ENCODE measurements at regions not wholly inside any gene's neighbourhood (a gene's known extent, or its start where the extent isn't known, plus 50 kb on each side); places are given as distances from the start of the nearest gene placed in this dataset.
A peak's percentile ranks its signal among the peaks of the same experiment; 100 is the strongest.

- H2AK5ac ChIP-seq (ENCODE audit: low read length): no peak overlapping the region
- no peaks in the 10 kb centered on the region for H3K79me1 ChIP-seq (ENCODE audit: low read length)
- no peak overlapping the region for H3K27ac ChIP-seq (ENCODE audit: low read depth, low read length)
- no peak overlapping the region for H4K8ac ChIP-seq (ENCODE audit: low read depth, low read length)
- peaks cover 0 to 2% of the 10 kb centered on the region in 2 experiments for H3K4me1 ChIP-seq (ENCODE audit: control insufficient read depth in 1 of 2, insufficient read depth in 2 of 2, low read length in 2 of 2)
- no peak overlapping the region for H4K12ac ChIP-seq (ENCODE audit: low read depth, low read length)
- H3K9ac ChIP-seq (ENCODE audit: low read length): no peak overlapping the region
- no peak overlapping the region for H2BK12ac ChIP-seq (ENCODE audit: low read length)
- no peak overlapping the region for H3K23ac ChIP-seq (ENCODE audit: low read length)
- H2BK5ac ChIP-seq (ENCODE audit: low read depth, low read length, poor library complexity): no peak overlapping the region
- no peaks in the 10 kb centered on the region for H3K27me3 ChIP-seq (ENCODE audit: insufficient read depth, low read length)
- no peaks in the 10 kb centered on the region for H3K36me3 ChIP-seq (ENCODE audit: control insufficient read depth in 1 of 2, insufficient read depth in 2 of 2, low read length in 2 of 2)
- no peak overlapping the region for H2BK120ac ChIP-seq (ENCODE audit: insufficient read depth, low read length, poor library complexity)
- H3K14ac ChIP-seq (ENCODE audit: low read length): no peak overlapping the region
- H3K9me3 ChIP-seq (ENCODE audit: insufficient read depth, low read depth, low read length): no peaks in the 10 kb centered on the region
- H2AFZ ChIP-seq (ENCODE audit: insufficient read depth, low read length, poor library complexity): no peak overlapping the region
- H4K91ac ChIP-seq (ENCODE audit: low read depth, low read length): no peak overlapping the region
- no peak overlapping the region for H3K18ac ChIP-seq (ENCODE audit: low read length)
- H3K4me2 ChIP-seq (ENCODE audit: low read length): no peak overlapping the region
- WGBS (ENCODE audit: extremely low coverage, insufficient coverage, insufficient read length): no CpG with 5 or more reads among the region's 1 CpG
- DNase-seq: no peak
- no peak overlapping the region for H3K4ac ChIP-seq (ENCODE audit: low read depth, low read length)
- no peak overlapping the region for H3K4me3 ChIP-seq (ENCODE audit: low read depth, low read length)
- H3K79me2 ChIP-seq (ENCODE audit: control insufficient read depth, insufficient read depth, low read length, poor library complexity): no peaks in the 10 kb centered on the region
Measured at GRCh38 chr12:20245491-20245890, 122.8 kb upstream of the PDE3A start.

DNA sequence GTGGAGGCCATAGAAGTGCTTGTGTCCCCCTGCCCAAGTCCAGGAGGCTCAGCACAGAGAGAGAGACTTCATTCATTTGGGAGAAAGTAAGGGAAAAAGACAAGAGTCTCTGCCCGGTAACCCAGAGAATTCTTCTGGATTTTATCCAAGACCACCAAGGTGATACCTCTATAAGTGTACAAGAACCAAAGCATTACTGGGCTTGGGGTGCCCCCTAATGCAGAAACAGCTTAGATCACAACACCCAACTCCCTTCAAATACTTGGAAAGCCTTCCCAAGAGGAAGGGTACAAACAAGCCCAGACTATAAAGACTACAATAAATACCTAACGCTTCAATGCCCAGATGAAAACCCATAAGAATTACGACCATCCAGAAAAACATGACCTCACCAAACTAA lies 119.7 kb upstream of the PDE3A start:
- no peak overlapping the region for H2AFZ ChIP-seq (ENCODE audit: insufficient read depth, low read length, poor library complexity)
- H3K9ac ChIP-seq (ENCODE audit: low read length): no peak overlapping the region
- H3K14ac ChIP-seq (ENCODE audit: low read length): no peak overlapping the region
- no peak overlapping the region for H3K4me2 ChIP-seq (ENCODE audit: low read length)
- H3K23ac ChIP-seq (ENCODE audit: low read length): no peak overlapping the region
- no peaks in the 10 kb centered on the region for H3K79me1 ChIP-seq (ENCODE audit: low read length)
- H2BK12ac ChIP-seq (ENCODE audit: low read length): no peak overlapping the region
- no peak overlapping the region for H4K91ac ChIP-seq (ENCODE audit: low read depth, low read length)
- no peak overlapping the region for H3K27ac ChIP-seq (ENCODE audit: low read depth, low read length)
- H4K8ac ChIP-seq (ENCODE audit: low read depth, low read length): no peak overlapping the region
- H3K79me2 ChIP-seq (ENCODE audit: control insufficient read depth, insufficient read depth, low read length, poor library complexity): no peaks in the 10 kb centered on the region
- no peaks in the 10 kb centered on the region for H3K27me3 ChIP-seq (ENCODE audit: insufficient read depth, low read length)
- H2BK120ac ChIP-seq (ENCODE audit: insufficient read depth, low read length, poor library complexity): peak overlapping the region; percentile 18
- H2BK5ac ChIP-seq (ENCODE audit: low read depth, low read length, poor library complexity): no peak overlapping the region
- H3K4me1 ChIP-seq (ENCODE audit: control insufficient read depth in 1 of 2, insufficient read depth in 2 of 2, low read length in 2 of 2): peaks cover 0 to 2% of the 10 kb centered on the region in 2 experiments
- H3K36me3 ChIP-seq (ENCODE audit: control insufficient read depth in 1 of 2, insufficient read depth in 2 of 2, low read length in 2 of 2): no peaks in the 10 kb centered on the region
- WGBS (ENCODE audit: extremely low coverage, insufficient coverage, insufficient read length): no CpG with 5 or more reads among the region's 3 CpGs
- H2AK5ac ChIP-seq (ENCODE audit: low read length): no peak overlapping the region
- H3K4me3 ChIP-seq (ENCODE audit: low read depth, low read length): no peak overlapping the region
- no peak overlapping the region for H4K12ac ChIP-seq (ENCODE audit: low read depth, low read length)
- no peaks in the 10 kb centered on the region for H3K9me3 ChIP-seq (ENCODE audit: insufficient read depth, low read depth, low read length)
- DNase-seq: no peak
- H3K18ac ChIP-seq (ENCODE audit: low read length): no peak overlapping the region
- no peak overlapping the region for H3K4ac ChIP-seq (ENCODE audit: low read depth, low read length)

DNA sequence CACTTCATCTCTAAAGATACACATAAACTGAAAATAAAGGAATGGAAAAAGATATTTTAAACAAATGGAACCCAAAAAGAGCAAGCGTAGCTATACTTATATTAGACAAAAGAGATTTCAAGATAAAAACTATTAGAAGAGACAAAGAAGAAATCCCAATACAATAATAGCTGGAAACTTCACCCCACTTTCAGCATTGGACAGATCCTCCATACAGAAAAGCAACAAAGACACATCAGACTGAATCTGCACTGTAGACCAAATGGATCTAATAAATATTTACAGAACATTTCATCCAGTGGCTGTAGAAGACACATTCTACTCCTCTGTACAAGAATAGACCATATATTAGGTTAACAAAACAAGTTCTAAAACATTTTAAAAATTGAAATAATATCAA lies 117.6 kb upstream of the PDE3A start:
- H3K4me3 ChIP-seq (ENCODE audit: low read depth, low read length): no peak overlapping the region
- H3K9ac ChIP-seq (ENCODE audit: low read length): no peak overlapping the region
- no peak overlapping the region for H3K23ac ChIP-seq (ENCODE audit: low read length)
- H3K18ac ChIP-seq (ENCODE audit: low read length): no peak overlapping the region
- no peak overlapping the region for H2AK5ac ChIP-seq (ENCODE audit: low read length)
- H4K8ac ChIP-seq (ENCODE audit: low read depth, low read length): no peak overlapping the region
- H2AFZ ChIP-seq (ENCODE audit: insufficient read depth, low read length, poor library complexity): no peak overlapping the region
- no peak overlapping the region for H2BK12ac ChIP-seq (ENCODE audit: low read length)
- no peaks in the 10 kb centered on the region for H3K9me3 ChIP-seq (ENCODE audit: insufficient read depth, low read depth, low read length)
- no peaks in the 10 kb centered on the region for H3K27me3 ChIP-seq (ENCODE audit: insufficient read depth, low read length)
- no peak overlapping the region for H2BK120ac ChIP-seq (ENCODE audit: insufficient read depth, low read length, poor library complexity)
- no peak overlapping the region for H3K27ac ChIP-seq (ENCODE audit: low read depth, low read length)
- no peak overlapping the region for H3K4me2 ChIP-seq (ENCODE audit: low read length)
- no peaks in the 10 kb centered on the region for H3K79me2 ChIP-seq (ENCODE audit: control insufficient read depth, insufficient read depth, low read length, poor library complexity)
- H3K4ac ChIP-seq (ENCODE audit: low read depth, low read length): no peak overlapping the region
- H3K36me3 ChIP-seq (ENCODE audit: control insufficient read depth in 1 of 2, insufficient read depth in 2 of 2, low read length in 2 of 2): no peaks in the 10 kb centered on the region
- DNase-seq: no peak
- no CpG with 5 or more reads among the region's 1 CpG for WGBS (ENCODE audit: extremely low coverage, insufficient coverage, insufficient read length)
- H3K14ac ChIP-seq (ENCODE audit: low read length): no peak overlapping the region
- no peaks in the 10 kb centered on the region for H3K79me1 ChIP-seq (ENCODE audit: low read length)
- no peak overlapping the region for H4K91ac ChIP-seq (ENCODE audit: low read depth, low read length)
- no peak overlapping the region for H4K12ac ChIP-seq (ENCODE audit: low read depth, low read length)
- H3K4me1 ChIP-seq (ENCODE audit: control insufficient read depth in 1 of 2, insufficient read depth in 2 of 2, low read length in 2 of 2): no peaks in the 10 kb centered on the region
- no peak overlapping the region for H2BK5ac ChIP-seq (ENCODE audit: low read depth, low read length, poor library complexity)

GRCh38 chr12:20257311-20257710 lies 111.0 kb upstream of the PDE3A start:
- H3K9me3 ChIP-seq (ENCODE audit: insufficient read depth, low read depth, low read length): no peaks in the 10 kb centered on the region
- H3K79me2 ChIP-seq (ENCODE audit: control insufficient read depth, insufficient read depth, low read length, poor library complexity): no peaks in the 10 kb centered on the region
- no peaks in the 10 kb centered on the region for H3K27me3 ChIP-seq (ENCODE audit: insufficient read depth, low read length)
- H2BK5ac ChIP-seq (ENCODE audit: low read depth, low read length, poor library complexity): no peak overlapping the region
- no peak overlapping the region for H2BK120ac ChIP-seq (ENCODE audit: insufficient read depth, low read length, poor library complexity)
- H3K27ac ChIP-seq (ENCODE audit: low read depth, low read length): no peak overlapping the region
- no peak overlapping the region for H3K18ac ChIP-seq (ENCODE audit: low read length)
- no peak overlapping the region for H4K12ac ChIP-seq (ENCODE audit: low read depth, low read length)
- H2BK12ac ChIP-seq (ENCODE audit: low read length): no peak overlapping the region
- no peak overlapping the region for H3K4me3 ChIP-seq (ENCODE audit: low read depth, low read length)
- no peak overlapping the region for H2AK5ac ChIP-seq (ENCODE audit: low read length)
- H3K9ac ChIP-seq (ENCODE audit: low read length): no peak overlapping the region
- H3K79me1 ChIP-seq (ENCODE audit: low read length): no peaks in the 10 kb centered on the region
- no peaks in the 10 kb centered on the region for H3K36me3 ChIP-seq (ENCODE audit: control insufficient read depth in 1 of 2, insufficient read depth in 2 of 2, low read length in 2 of 2)
- H3K4me1 ChIP-seq (ENCODE audit: control insufficient read depth in 1 of 2, insufficient read depth in 2 of 2, low read length in 2 of 2): no peaks in the 10 kb centered on the region
- no peak overlapping the region for H4K91ac ChIP-seq (ENCODE audit: low read depth, low read length)
- no peak overlapping the region for H4K8ac ChIP-seq (ENCODE audit: low read depth, low read length)
- no peak overlapping the region for H3K23ac ChIP-seq (ENCODE audit: low read length)
- no peak overlapping the region for H2AFZ ChIP-seq (ENCODE audit: insufficient read depth, low read length, poor library complexity)
- H3K4ac ChIP-seq (ENCODE audit: low read depth, low read length): no peak overlapping the region
- DNase-seq: no peak
- H3K14ac ChIP-seq (ENCODE audit: low read length): no peak overlapping the region
- H3K4me2 ChIP-seq (ENCODE audit: low read length): no peak overlapping the region
